ENCODE measurements at regions not wholly inside any gene's neighbourhood (a gene's known extent, or its start where the extent isn't known, plus 50 kb on each side); places are given as distances from the start of the nearest gene placed in this dataset.

GRCh38 chr5:53397141-53397757 is 83.2 kb upstream of the FST start:
- DNase-seq (no peak), ATAC-seq (ENCODE audit: low read depth) (no peak)
- Mint-ChIP-seq H3K27me3 (peaks cover 10% of the 10 kb centered on the region), H3K27ac (no peak overlapping the region), H3K4me1 (no peaks in the 10 kb centered on the region), H3K9me3 (ENCODE audit: insufficient read depth) (no peaks in the 10 kb centered on the region), H3K4me3 (no peak overlapping the region)
- no peaks in the 10 kb centered on the region for H3K9me3 ChIP-seq (ENCODE audit: control extremely low read depth in 1 of 3, control insufficient read depth in 2 of 3, insufficient read depth in 1 of 3, low read length in 2 of 3)
- TF ChIP-seq CTCF (IDR thresholded peaks at IDR 0.05) (no peak), EZH2 (IDR thresholded peaks at IDR 0.05; ENCODE audit: borderline replicate concordance, insufficient read depth, low read depth, low read length, poor library complexity, severe bottlenecking) (no peak)
- H3K79me2 ChIP-seq (ENCODE audit: control insufficient read depth, insufficient read depth, low read length), result no peaks in the 10 kb centered on the region
- no peaks in the 10 kb centered on the region for H4K20me1 ChIP-seq (ENCODE audit: control insufficient read depth, insufficient read depth, low read length, poor library complexity, severe bottlenecking)
- WGBS (ENCODE audit: insufficient coverage), result 79% methylated on average over 2 of the region's 5 CpGs
- ChIA-PET CTCF (no interaction called here), POLR2A (no interaction called here)
- H3K4me1 ChIP-seq (ENCODE audit: control insufficient read depth in 2 of 2, insufficient read depth in 2 of 2, low read length in 2 of 2), result no peaks in the 10 kb centered on the region
- no peaks in the 10 kb centered on the region for H3K27me3 ChIP-seq (replicated peaks in 1 of 4; ENCODE audit: control extremely low read depth in 1 of 4, control insufficient read depth in 3 of 4, insufficient read depth in 4 of 4, low read length in 3 of 4)
- H3K9ac ChIP-seq (ENCODE audit: low read length), result no peak overlapping the region
- no peak overlapping the region for H3K27ac ChIP-seq (ENCODE audit: low read length in 2 of 2)
- H3K4me2 ChIP-seq (replicated peaks; ENCODE audit: low read depth, low read length, poor library complexity, severe bottlenecking), result no peak overlapping the region
- no peaks in the 10 kb centered on the region for H3K36me3 ChIP-seq (replicated peaks in 1 of 2; ENCODE audit: control extremely low read depth in 1 of 2, control insufficient read depth in 1 of 2, extremely low read depth in 1 of 2, insufficient read depth in 2 of 2, low read length in 1 of 2)
- H3K4me3 ChIP-seq (ENCODE audit: control extremely low read depth in 1 of 5, extremely low read depth in 1 of 5, insufficient read depth in 1 of 5, low read depth in 2 of 5, low read length in 4 of 5), result no peak overlapping the region
- intact Hi-C loops (cut with micrococcal nuclease), result no loop called here
- H2AFZ ChIP-seq (ENCODE audit: insufficient read depth, low read depth, low read length, poor library complexity, severe bottlenecking), result no peak overlapping the region

GRCh38 chr5:53397845-53398244 is 82.6 kb upstream of the FST start:
- Histone ChIP-seq H3K4me2 (replicated peaks; ENCODE audit: low read depth, low read length, poor library complexity, severe bottlenecking) (no peak overlapping the region), H3K36me3 (replicated peaks in 1 of 2; ENCODE audit: control extremely low read depth in 1 of 2, control insufficient read depth in 1 of 2, extremely low read depth in 1 of 2, insufficient read depth in 2 of 2, low read length in 1 of 2) (no peaks in the 10 kb centered on the region), H3K79me2 (ENCODE audit: control insufficient read depth, insufficient read depth, low read length) (no peaks in the 10 kb centered on the region), H3K9me3 (ENCODE audit: control extremely low read depth in 1 of 3, control insufficient read depth in 2 of 3, insufficient read depth in 1 of 3, low read length in 2 of 3) (no peaks in the 10 kb centered on the region), H4K20me1 (ENCODE audit: control insufficient read depth, insufficient read depth, low read length, poor library complexity, severe bottlenecking) (no peaks in the 10 kb centered on the region), H3K4me1 (ENCODE audit: control insufficient read depth in 2 of 2, insufficient read depth in 2 of 2, low read length in 2 of 2) (no peaks in the 10 kb centered on the region), H2AFZ (ENCODE audit: insufficient read depth, low read depth, low read length, poor library complexity, severe bottlenecking) (no peak overlapping the region), H3K27me3 (replicated peaks in 1 of 4; ENCODE audit: control extremely low read depth in 1 of 4, control insufficient read depth in 3 of 4, insufficient read depth in 4 of 4, low read length in 3 of 4) (no peaks in the 10 kb centered on the region), H3K4me3 (ENCODE audit: control extremely low read depth in 1 of 5, extremely low read depth in 1 of 5, insufficient read depth in 1 of 5, low read depth in 2 of 5, low read length in 4 of 5) (no peak overlapping the region), H3K9ac (ENCODE audit: low read length) (no peak overlapping the region), H3K27ac (ENCODE audit: low read length in 2 of 2) (no peak overlapping the region)
- DNase-seq (no peak), ATAC-seq (ENCODE audit: low read depth) (no peak)
- POLR2A ChIA-PET, result no interaction called here
- H3K27ac Mint-ChIP-seq, result no peak overlapping the region
- CTCF ChIA-PET, result no interaction called here
- no peaks in the 10 kb centered on the region for H3K9me3 Mint-ChIP-seq (ENCODE audit: insufficient read depth)
- no peak overlapping the region for H3K4me3 Mint-ChIP-seq
- H3K4me1 Mint-ChIP-seq, result no peaks in the 10 kb centered on the region
- peaks cover 10% of the 10 kb centered on the region for H3K27me3 Mint-ChIP-seq
- TF ChIP-seq EZH2 (IDR thresholded peaks at IDR 0.05; ENCODE audit: borderline replicate concordance, insufficient read depth, low read depth, low read length, poor library complexity, severe bottlenecking) (no peak), CTCF (IDR thresholded peaks at IDR 0.05) (no peak)
- whole genome bisulfite sequencing (ENCODE audit: insufficient coverage), result no CpG with 5 or more reads among the region's 2 CpGs
- intact Hi-C loops (cut with micrococcal nuclease), result no loop called here

All from B cell (primary cell).